ENCODE measurements at regions not wholly inside any gene's neighbourhood (a gene's known extent, or its start where the extent isn't known, plus 50 kb on each side); places are given as distances from the start of the nearest gene placed in this dataset.

DNA sequence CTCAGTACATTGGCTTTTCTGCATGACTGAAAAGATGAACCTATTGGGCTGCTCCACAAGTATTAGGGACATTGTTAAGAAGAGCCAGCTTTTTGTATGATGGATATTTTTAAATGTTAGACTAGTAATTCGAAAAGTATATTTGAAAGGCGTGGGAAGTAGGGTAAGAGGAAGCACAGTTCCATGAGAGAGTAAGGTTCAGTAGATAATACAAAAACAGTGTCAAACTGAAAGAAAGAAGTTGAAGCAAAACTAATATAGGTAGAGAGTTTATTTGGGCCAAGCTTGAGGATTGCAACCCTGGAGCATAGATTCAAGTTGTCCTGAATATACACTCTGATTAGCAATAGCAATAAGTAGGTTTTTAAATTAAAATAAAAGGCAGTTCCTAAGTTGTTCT, 193.9 kb downstream of the RASSF9 start:
- Histone ChIP-seq H3K4me3 (ENCODE audit: low read length) (no peak overlapping the region), H3K9me3 (ENCODE audit: control insufficient read depth, low read length) (no peaks in the 10 kb centered on the region), H3K4me1 (ENCODE audit: control insufficient read depth, insufficient read depth, low read length) (no peaks in the 10 kb centered on the region), H3K27ac (ENCODE audit: low read length) (no peak overlapping the region), H3K27me3 (ENCODE audit: control insufficient read depth, insufficient read depth) (no peaks in the 10 kb centered on the region)
- intact Hi-C loops (cut with DNase I): no loop called here
- WGBS: 86% methylated on average over 2 of the region's 2 CpGs
- ATAC-seq (no peak), DNase-seq (no peak)

DNA sequence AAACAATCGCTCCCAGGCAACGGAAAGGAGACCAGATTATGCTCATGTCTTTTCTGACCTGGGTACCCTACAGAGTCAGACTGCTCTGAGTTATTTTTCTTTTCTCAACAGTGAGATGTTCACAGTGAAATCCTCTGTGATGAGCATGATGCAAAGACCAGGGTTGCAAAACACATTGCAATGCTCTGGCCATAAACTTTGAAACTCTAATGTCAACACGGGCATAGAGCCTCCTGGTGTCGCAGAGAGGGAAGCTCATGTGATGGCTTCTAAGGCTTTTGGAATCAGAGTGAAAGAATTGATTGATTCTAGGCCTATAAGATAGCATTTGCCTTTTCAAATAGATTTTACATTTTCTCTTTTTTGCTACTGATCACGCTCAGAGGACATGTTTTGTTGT, 193.4 kb downstream of the RASSF9 start:
- 78% methylated on average over 5 of the region's 5 CpGs for WGBS
- no peak for ATAC-seq

DNA sequence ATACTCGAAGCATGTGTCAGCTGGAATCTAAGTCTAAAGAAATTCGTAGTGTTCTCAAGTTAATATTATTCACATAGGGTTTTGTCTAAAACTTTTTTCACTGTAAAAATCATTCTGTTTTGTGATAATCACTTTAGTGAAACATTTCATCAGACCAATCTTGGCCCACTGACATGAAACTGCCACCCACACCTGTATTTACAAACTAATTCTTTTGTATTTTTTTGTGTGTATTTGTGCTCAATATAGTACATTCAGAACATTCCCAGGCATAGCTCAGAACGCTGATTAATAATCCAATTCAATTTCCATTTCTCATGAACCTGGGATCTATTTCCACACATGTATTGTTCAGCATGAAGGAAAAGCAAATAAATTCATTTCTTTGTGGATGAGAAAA, 191.7 kb downstream of the RASSF9 start:
- intact Hi-C loops (cut with DNase I): no loop called here
- Histone ChIP-seq H3K9me3 (ENCODE audit: control insufficient read depth, low read length) (no peaks in the 10 kb centered on the region), H3K27ac (ENCODE audit: low read length) (no peak overlapping the region), H3K27me3 (ENCODE audit: control insufficient read depth, insufficient read depth) (no peaks in the 10 kb centered on the region), H3K4me1 (ENCODE audit: control insufficient read depth, insufficient read depth, low read length) (no peaks in the 10 kb centered on the region), H3K4me3 (ENCODE audit: low read length) (no peak overlapping the region)
- 74% methylated on average over 3 of the region's 3 CpGs for WGBS
- ATAC-seq (no peak), DNase-seq (no peak)

More for the DNA sequence above, 193.4 kb downstream of the RASSF9 start:
- Histone ChIP-seq H3K27ac (ENCODE audit: low read length) (no peak overlapping the region), H3K27me3 (ENCODE audit: control insufficient read depth, insufficient read depth) (no peaks in the 10 kb centered on the region), H3K4me1 (ENCODE audit: control insufficient read depth, insufficient read depth, low read length) (no peaks in the 10 kb centered on the region), H3K4me3 (ENCODE audit: low read length) (no peak overlapping the region), H3K9me3 (ENCODE audit: control insufficient read depth, low read length) (no peaks in the 10 kb centered on the region)
- intact Hi-C loops (cut with DNase I): no loop called here
- no peak for DNase-seq

DNA sequence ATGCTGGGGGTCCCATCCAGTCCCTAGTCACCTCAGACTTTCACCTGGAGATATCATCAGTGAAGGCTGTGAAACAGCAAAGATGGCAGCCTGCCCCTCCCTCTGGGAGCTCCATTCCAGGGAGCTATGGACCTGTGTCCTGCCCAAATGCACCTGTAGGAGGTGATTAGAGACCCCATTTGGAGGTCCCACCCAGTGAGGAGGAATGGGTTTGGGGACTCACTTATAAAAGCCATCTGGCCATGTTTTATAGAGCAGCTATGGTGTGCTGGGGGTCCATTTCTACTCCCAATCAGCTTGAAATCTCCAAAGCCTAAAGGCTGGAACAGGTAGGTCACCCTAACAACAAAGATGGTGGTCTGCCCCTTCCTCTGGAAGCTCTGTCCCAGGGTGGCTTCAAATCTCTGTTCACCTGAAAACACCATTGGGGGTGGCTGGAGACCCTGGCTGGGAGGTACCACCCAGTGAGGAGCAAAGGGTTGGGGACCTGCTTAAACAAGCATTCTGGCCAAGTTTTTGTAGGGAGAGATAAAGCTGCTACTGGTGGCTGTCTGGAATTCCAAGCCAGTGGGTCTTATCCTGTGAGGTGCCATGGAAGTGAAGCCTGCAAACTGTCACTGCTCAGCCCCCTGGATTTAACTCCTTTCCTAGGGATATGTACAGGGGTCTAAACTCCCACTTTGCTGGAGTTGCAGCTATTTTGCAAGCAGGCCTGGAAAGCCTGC, 182.3 kb downstream of the RASSF9 start:
- no peaks in the 10 kb centered on the region for H3K4me1 ChIP-seq (ENCODE audit: control insufficient read depth, insufficient read depth, low read length)
- peaks cover 2% of the 10 kb centered on the region for H3K9me3 ChIP-seq (ENCODE audit: control insufficient read depth, low read length)
- intact Hi-C loops (cut with DNase I): no loop called here
- no peaks in the 10 kb centered on the region for H3K27me3 ChIP-seq (ENCODE audit: control insufficient read depth, insufficient read depth)
- ATAC-seq (no peak), DNase-seq (no peak)
- no peak overlapping the region for H3K27ac ChIP-seq (ENCODE audit: low read length)
- no peak overlapping the region for H3K4me3 ChIP-seq (ENCODE audit: low read length)

DNA sequence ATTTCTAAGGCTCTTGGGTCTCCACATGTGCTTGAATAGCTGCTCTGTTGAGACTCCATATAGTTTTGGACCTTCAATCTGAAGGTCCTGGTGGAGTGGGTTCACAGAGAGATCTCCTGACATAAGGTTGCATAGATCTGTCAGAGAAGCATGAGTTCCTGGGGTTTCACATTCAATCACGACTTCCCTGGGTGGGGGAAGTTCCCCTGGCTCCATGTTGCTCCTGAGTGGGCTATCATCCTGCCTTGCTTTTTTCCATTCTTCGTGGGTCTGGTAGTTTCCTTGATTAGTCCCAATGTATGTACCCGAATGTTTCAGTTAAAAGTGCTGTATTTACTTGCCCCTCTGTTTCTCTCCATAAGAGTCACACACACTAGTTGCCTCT, 181.8 kb downstream of the RASSF9 start:
- intact Hi-C loops (cut with DNase I): no loop called here
- no peak overlapping the region for H3K4me3 ChIP-seq (ENCODE audit: low read length)
- ATAC-seq: no peak
- H3K27me3 ChIP-seq (ENCODE audit: control insufficient read depth, insufficient read depth): no peaks in the 10 kb centered on the region
- 80% methylated on average over 3 of the region's 3 CpGs for WGBS
- H3K4me1 ChIP-seq (ENCODE audit: control insufficient read depth, insufficient read depth, low read length): no peaks in the 10 kb centered on the region
- no peak overlapping the region for H3K27ac ChIP-seq (ENCODE audit: low read length)
- no peak for DNase-seq
- peaks cover 2% of the 10 kb centered on the region for H3K9me3 ChIP-seq (ENCODE audit: control insufficient read depth, low read length)

DNA sequence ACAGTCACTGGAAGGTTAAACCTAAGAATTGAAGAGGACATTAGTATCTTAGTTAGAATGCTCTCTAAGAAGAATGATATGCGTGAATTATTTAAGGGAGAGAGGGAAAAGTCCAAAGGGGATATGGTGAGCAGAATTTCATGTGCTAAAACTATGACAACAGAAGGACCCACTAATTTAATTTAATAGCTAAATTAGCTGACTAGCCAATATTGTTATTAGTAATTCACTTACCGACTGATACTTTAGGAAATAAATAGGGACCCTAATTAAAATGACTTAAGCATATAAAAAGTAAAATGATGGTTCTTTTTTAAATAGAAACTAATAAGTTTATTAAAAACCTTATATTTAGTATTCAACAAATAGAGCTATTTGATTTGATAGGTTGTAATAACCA, 179.6 kb downstream of the RASSF9 start:
- intact Hi-C loops (cut with DNase I): no loop called here
- ATAC-seq: no peak
- Histone ChIP-seq H3K4me3 (ENCODE audit: low read length) (no peak overlapping the region), H3K27ac (ENCODE audit: low read length) (no peak overlapping the region), H3K9me3 (ENCODE audit: control insufficient read depth, low read length) (peaks cover 2% of the 10 kb centered on the region), H3K4me1 (ENCODE audit: control insufficient read depth, insufficient read depth, low read length) (no peaks in the 10 kb centered on the region), H3K27me3 (ENCODE audit: control insufficient read depth, insufficient read depth) (no peaks in the 10 kb centered on the region)
- WGBS: 92% methylated on average over 2 of the region's 2 CpGs
- no peak for DNase-seq

DNA sequence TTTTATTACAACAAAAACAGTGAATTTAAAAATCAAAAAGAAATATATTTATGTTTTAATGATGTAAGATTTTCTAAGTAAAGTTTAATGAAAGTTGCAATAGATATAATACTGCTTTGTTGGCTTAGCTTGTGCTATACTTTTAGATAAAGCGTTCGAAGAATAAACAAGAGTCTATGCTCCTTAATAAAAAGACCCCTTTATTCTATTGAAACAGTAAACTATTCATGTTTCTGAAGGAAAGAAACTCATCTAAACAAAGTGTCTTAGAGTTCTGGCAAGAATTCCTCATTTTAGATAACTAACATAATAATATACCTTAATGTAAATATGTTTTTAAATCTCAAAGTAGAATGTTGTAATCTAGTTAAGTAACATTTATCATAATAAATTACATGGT, 179.0 kb downstream of the RASSF9 start:
- ATAC-seq: no peak

DNA sequence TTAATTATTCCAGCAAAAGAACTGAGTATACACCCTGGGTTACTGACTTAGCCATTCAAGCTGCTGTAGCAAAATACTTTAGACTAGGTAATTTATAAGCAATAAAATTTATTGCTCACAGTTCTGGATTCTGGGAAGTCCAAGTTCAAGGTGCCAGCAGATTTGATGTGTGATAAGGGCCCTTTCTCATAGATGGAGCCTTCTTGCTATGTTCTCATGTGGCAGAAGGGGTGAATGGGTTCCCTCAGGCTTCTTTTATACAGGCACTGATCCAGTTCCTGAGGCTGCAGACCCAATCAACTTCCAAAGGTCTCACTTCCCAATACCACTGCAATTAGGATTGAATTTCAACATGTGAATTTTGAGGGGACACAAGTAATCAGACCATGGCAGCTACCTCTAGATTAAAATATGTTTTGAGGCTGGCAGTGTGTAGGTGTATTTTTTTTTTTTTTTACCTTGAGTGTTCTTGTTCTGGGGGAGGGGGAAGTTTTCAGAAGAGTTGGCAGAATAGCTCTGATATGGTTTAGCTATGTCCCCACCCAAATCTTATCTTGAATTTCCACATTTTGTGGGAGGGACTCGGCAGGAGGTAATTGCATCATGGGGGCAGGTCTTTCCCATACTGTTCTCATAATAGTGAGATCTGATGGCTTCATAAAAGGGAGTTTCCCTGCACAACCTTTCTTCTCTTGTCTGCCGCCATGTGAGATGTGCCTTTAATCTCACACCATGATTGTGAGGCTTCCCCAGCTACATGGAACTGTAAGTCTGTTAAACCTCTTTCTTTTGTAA, 178.2 kb downstream of the RASSF9 start:
- intact Hi-C loops (cut with DNase I): no loop called here
- no peaks in the 10 kb centered on the region for H3K27me3 ChIP-seq (ENCODE audit: control insufficient read depth, insufficient read depth)
- no peak for DNase-seq
- 87% methylated on average over 2 of the region's 2 CpGs for WGBS
- no peaks in the 10 kb centered on the region for H3K4me1 ChIP-seq (ENCODE audit: control insufficient read depth, insufficient read depth, low read length)
- no peak for ATAC-seq
- no peak overlapping the region for H3K27ac ChIP-seq (ENCODE audit: low read length)
- no peak overlapping the region for H3K4me3 ChIP-seq (ENCODE audit: low read length)
- H3K9me3 ChIP-seq (ENCODE audit: control insufficient read depth, low read length): peaks cover 2% of the 10 kb centered on the region

More for the DNA sequence above, 179.0 kb downstream of the RASSF9 start:
- DNase-seq: no peak
- Histone ChIP-seq H3K9me3 (ENCODE audit: control insufficient read depth, low read length) (peaks cover 2% of the 10 kb centered on the region), H3K27ac (ENCODE audit: low read length) (no peak overlapping the region), H3K27me3 (ENCODE audit: control insufficient read depth, insufficient read depth) (no peaks in the 10 kb centered on the region), H3K4me3 (ENCODE audit: low read length) (no peak overlapping the region), H3K4me1 (ENCODE audit: control insufficient read depth, insufficient read depth, low read length) (no peaks in the 10 kb centered on the region)
- 66% methylated on average over 2 of the region's 2 CpGs for WGBS
- intact Hi-C loops (cut with DNase I): no loop called here

DNA sequence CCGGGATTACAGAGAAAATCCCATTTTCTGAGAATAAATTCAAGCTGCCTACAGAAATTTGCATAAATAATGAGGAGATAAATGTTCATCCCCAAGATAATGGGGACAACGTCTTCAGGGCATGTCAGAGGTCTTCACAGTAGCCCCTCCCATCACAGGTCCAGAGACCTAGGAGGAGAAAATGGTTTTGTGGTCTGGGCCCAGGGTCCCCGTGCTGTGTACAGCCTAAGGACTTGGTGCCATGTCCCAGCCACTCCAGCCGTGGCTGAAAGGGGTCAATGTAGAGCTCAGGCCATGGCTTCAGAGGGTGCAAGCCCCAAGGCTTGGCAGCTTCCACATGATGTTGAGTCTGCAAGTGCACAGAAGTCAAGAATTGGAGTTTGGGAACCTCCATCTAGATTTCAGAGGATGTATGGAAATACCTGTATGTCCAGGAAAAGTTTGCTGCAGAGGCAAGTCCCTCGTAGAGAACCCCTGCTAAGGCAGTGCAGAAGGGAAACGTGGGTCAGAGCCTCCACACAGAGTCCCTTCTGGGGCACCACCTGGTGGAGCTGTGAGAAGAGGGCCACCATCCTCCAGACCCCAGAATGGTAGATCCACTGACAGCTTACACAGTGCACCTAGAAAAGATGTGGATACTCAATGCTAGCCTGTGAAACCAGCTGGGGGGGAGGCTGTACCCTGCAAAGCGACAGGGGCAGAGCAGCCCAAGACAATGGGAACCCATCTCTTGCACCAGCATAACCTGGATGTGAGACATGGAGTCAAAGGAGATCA, 176.3 kb downstream of the RASSF9 start:
- intact Hi-C loops (cut with DNase I): no loop called here
- ATAC-seq: no peak
- Histone ChIP-seq H3K27me3 (ENCODE audit: control insufficient read depth, insufficient read depth) (no peaks in the 10 kb centered on the region), H3K9me3 (ENCODE audit: control insufficient read depth, low read length) (peaks cover 2% of the 10 kb centered on the region), H3K27ac (ENCODE audit: low read length) (no peak overlapping the region), H3K4me3 (ENCODE audit: low read length) (no peak overlapping the region), H3K4me1 (ENCODE audit: control insufficient read depth, insufficient read depth, low read length) (no peaks in the 10 kb centered on the region)
- 72% methylated on average over 7 of the region's 7 CpGs for WGBS
- DNase-seq: no peak

DNA sequence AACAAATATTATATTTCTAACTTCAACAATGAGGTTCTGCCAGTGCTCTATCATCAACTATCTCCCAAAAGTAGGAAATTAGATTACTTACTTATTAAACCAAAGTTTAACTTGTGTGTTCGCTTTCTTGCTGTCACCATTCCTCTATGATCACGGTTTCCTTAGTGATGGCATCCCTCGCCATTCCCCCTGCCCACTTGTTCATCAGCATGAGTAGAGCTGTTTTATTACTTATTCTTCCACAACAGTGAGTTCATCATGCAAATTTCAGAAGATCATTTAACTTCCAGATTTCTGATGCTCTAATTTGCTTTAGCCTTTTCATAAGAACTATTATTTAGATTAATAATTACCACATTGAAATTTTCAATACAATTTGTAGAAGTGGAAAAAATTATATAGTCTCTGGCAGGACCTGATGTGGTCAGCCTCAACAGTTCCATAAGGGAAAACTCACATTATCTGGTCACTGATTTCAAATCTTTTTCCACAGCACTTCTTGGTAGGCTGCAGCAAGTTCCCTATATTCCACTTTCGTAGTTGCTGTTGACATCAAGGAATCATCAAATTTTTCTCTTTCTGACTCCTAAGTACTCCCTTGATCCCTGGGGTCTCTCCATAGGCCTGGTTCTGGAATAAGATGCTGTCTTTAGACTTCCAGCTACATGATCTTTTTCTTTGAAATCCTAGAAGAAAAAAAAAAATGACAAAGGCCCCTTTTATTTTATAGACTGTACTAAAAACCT, 174.6 kb downstream of the RASSF9 start:
- Histone ChIP-seq H3K27me3 (ENCODE audit: control insufficient read depth, insufficient read depth) (no peaks in the 10 kb centered on the region), H3K27ac (ENCODE audit: low read length) (no peak overlapping the region), H3K4me3 (ENCODE audit: low read length) (no peak overlapping the region), H3K9me3 (ENCODE audit: control insufficient read depth, low read length) (peaks cover 2% of the 10 kb centered on the region), H3K4me1 (ENCODE audit: control insufficient read depth, insufficient read depth, low read length) (no peaks in the 10 kb centered on the region)
- 78% methylated on average over 4 of the region's 4 CpGs for WGBS
- DNase-seq (no peak), ATAC-seq (no peak)
- intact Hi-C loops (cut with DNase I): no loop called here

DNA sequence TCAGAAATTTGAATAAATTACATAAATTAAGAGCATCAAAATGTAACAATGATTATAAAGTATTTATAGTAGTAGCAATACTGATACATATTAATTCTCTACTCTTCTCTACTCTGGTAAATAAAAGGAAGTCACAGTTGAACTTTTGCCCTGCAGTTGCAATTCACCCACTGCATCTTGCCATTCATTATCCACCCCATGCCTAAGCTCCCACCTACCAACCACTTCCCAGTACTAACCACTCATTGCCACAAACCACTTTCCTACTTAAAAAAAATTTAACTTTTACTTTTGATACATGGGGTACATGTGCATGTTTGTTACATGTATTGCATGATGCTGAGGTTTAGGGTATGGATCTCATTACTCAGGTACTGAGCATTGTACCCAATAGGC, 174.0 kb downstream of the RASSF9 start:
- Histone ChIP-seq H3K4me3 (ENCODE audit: low read length) (no peak overlapping the region), H3K27me3 (ENCODE audit: control insufficient read depth, insufficient read depth) (no peaks in the 10 kb centered on the region), H3K9me3 (ENCODE audit: control insufficient read depth, low read length) (peaks cover 2% of the 10 kb centered on the region), H3K27ac (ENCODE audit: low read length) (no peak overlapping the region), H3K4me1 (ENCODE audit: control insufficient read depth, insufficient read depth, low read length) (no peaks in the 10 kb centered on the region)
- intact Hi-C loops (cut with DNase I): no loop called here
- ATAC-seq: no peak
- DNase-seq: no peak

Measured in right cardiac atrium (tissue), 5 donors.